ENCODE measurements at regions not wholly inside any gene's neighbourhood (a gene's known extent, or its start where the extent isn't known, plus 50 kb on each side); places are given as distances from the start of the nearest gene placed in this dataset.

DNA sequence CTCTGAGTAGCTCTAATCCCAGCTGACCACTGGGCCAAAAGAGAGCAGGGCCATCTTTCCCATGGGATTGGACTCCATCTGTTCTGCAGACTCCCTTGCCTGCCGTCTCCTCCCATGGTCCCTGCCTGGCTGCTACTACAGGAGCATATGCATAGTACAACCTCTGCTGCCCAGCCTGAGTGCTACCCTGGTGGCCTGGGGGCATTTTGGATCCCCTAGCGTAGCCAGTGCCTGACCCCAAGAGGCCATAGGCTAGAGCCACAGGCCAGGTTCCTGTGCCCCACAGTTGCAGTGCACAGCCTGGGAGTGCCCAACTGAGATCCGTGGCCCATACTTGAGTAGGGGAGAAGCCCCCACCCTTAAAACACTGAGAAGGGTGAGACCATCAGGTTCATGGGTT lies 280.3 kb downstream of the CCDC85A start:
- TF ChIP-seq, protein P1, sequence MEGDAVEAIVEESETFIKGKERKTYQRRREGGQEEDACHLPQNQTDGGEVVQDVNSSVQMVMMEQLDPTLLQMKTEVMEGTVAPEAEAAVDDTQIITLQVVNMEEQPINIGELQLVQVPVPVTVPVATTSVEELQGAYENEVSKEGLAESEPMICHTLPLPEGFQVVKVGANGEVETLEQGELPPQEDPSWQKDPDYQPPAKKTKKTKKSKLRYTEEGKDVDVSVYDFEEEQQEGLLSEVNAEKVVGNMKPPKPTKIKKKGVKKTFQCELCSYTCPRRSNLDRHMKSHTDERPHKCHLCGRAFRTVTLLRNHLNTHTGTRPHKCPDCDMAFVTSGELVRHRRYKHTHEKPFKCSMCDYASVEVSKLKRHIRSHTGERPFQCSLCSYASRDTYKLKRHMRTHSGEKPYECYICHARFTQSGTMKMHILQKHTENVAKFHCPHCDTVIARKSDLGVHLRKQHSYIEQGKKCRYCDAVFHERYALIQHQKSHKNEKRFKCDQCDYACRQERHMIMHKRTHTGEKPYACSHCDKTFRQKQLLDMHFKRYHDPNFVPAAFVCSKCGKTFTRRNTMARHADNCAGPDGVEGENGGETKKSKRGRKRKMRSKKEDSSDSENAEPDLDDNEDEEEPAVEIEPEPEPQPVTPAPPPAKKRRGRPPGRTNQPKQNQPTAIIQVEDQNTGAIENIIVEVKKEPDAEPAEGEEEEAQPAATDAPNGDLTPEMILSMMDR (IDR thresholded peaks at IDR 0.05), result no peak
- TF ChIP-seq POLR2A (IDR thresholded peaks at IDR 0.05), result no peak
